ENCODE measurements at regions not wholly inside any gene's neighbourhood (a gene's known extent, or its start where the extent isn't known, plus 50 kb on each side); places are given as distances from the start of the nearest gene placed in this dataset.
"Not testable (repeated sequence)": the region's sequence is repeated elsewhere in the genome, so short reads cannot be mapped to it uniquely, and the experiment has no call there.

GRCh38 chr20:24418731-24419130 is 50.7 kb upstream of the SYNDIG1 start:
- DNase-seq (ENCODE audit: low read depth in 4 of 4, low spot score in 3 of 4), result no peak

GRCh38 chr20:24417485-24417884 is 51.9 kb upstream of the SYNDIG1 start:
- no peak for DNase-seq (ENCODE audit: low read depth in 4 of 4, low spot score in 3 of 4)

GRCh38 chr20:24415444-24415843 is 54.0 kb upstream of the SYNDIG1 start:
- DNase-seq (ENCODE audit: low read depth in 4 of 4, low spot score in 3 of 4), result not testable (repeated sequence)

- no peak for DNase-seq (ENCODE audit: low read depth in 4 of 4, low spot score in 3 of 4)
Measured at GRCh38 chr20:24411834-24412216, 57.6 kb upstream of the SYNDIG1 start.

GRCh38 chr20:24411003-24411833 is 58.2 kb upstream of the SYNDIG1 start:
- DNase-seq (ENCODE audit: low read depth in 4 of 4, low spot score in 3 of 4), result no peak

- no peak for DNase-seq (ENCODE audit: low read depth in 4 of 4, low spot score in 3 of 4)
Measured at GRCh38 chr20:24407151-24407550, 62.3 kb upstream of the SYNDIG1 start.

GRCh38 chr20:24406750-24407149 is 62.7 kb upstream of the SYNDIG1 start:
- DNase-seq (ENCODE audit: low read depth in 4 of 4, low spot score in 3 of 4), result no peak

GRCh38 chr20:24406251-24406650 is 63.2 kb upstream of the SYNDIG1 start:
- no peak for DNase-seq (ENCODE audit: low read depth in 4 of 4, low spot score in 3 of 4)

GRCh38 chr20:24405810-24406209 is 63.6 kb upstream of the SYNDIG1 start:
- no peak for DNase-seq (ENCODE audit: low read depth in 4 of 4, low spot score in 3 of 4)

- no peak for DNase-seq (ENCODE audit: low read depth in 4 of 4, low spot score in 3 of 4)
Measured at GRCh38 chr20:24403406-24403805, 66.0 kb upstream of the SYNDIG1 start.

GRCh38 chr20:24402188-24402587 is 67.2 kb upstream of the SYNDIG1 start:
- no peak for DNase-seq (ENCODE audit: low read depth in 4 of 4, low spot score in 3 of 4)

- no peak for DNase-seq (ENCODE audit: low read depth in 4 of 4, low spot score in 3 of 4)
Measured at GRCh38 chr20:24395151-24395550, 74.3 kb upstream of the SYNDIG1 start.

GRCh38 chr20:24393903-24394302 is 75.5 kb upstream of the SYNDIG1 start:
- no peak for DNase-seq (ENCODE audit: low read depth in 4 of 4, low spot score in 3 of 4)

- no peak for DNase-seq (ENCODE audit: low read depth in 4 of 4, low spot score in 3 of 4)
Measured at GRCh38 chr20:24392612-24393011, 76.8 kb upstream of the SYNDIG1 start.

GRCh38 chr20:24389686-24390085 is 79.7 kb upstream of the SYNDIG1 start:
- no peak for DNase-seq (ENCODE audit: low read depth in 4 of 4, low spot score in 3 of 4)

- DNase-seq (ENCODE audit: low read depth in 4 of 4, low spot score in 3 of 4), result no peak
Measured at GRCh38 chr20:24388828-24389380, 80.5 kb upstream of the SYNDIG1 start.

GRCh38 chr20:24385547-24385946 is 83.9 kb upstream of the SYNDIG1 start:
- no peak for DNase-seq (ENCODE audit: low read depth in 4 of 4, low spot score in 3 of 4)

- DNase-seq (ENCODE audit: low read depth in 4 of 4, low spot score in 3 of 4), result no peak
Measured at GRCh38 chr20:24384865-24385264, 84.6 kb upstream of the SYNDIG1 start.

- DNase-seq (ENCODE audit: low read depth in 4 of 4, low spot score in 3 of 4), result peak in 3 of 4 donors; percentile 23 to 40 (median 31)
Measured at GRCh38 chr20:24382743-24383142, 86.7 kb upstream of the SYNDIG1 start.

GRCh38 chr20:24382331-24382730 is 87.1 kb upstream of the SYNDIG1 start:
- DNase-seq (ENCODE audit: low read depth in 4 of 4, low spot score in 3 of 4), result no peak

GRCh38 chr20:24381886-24382285 is 87.5 kb upstream of the SYNDIG1 start:
- no peak for DNase-seq (ENCODE audit: low read depth in 4 of 4, low spot score in 3 of 4)

GRCh38 chr20:24379484-24379927 is 89.9 kb upstream of the SYNDIG1 start:
- no peak for DNase-seq (ENCODE audit: low read depth in 4 of 4, low spot score in 3 of 4)

Measured in left renal pelvis (tissue), 4 donors.